OCI-LY7 (cell line): ENCODE measurements at regions not wholly inside any gene's neighbourhood (a gene's known extent, or its start where the extent isn't known, plus 50 kb on each side); places are given as distances from the start of the nearest gene placed in this dataset.

Source experiments
- BruUV-seq: library from RNA; stranded (reverse); fragments of 400-500 nt; replicated peaks from 2 replicates; lab custom pipeline; 2021; lab: Mats Ljungman, UMichigan
- CTCF ChIA-PET: fragments of 300-600 bp; sonication (Branson Sonifier 250); formaldehyde crosslinking; loops from one replicate; lab custom pipeline; 2022; ENCODE audit warnings: antibody characterized with exemption; ENCODE audit not compliant: unreplicated experiment; lab: Charles Lee
- POLR2A ChIA-PET: fragments of 300-600 bp; sonication (Branson Sonifier 250); formaldehyde crosslinking; loops from one replicate; lab custom pipeline; 2022; ENCODE audit warnings: antibody characterized with exemption; lab: Charles Lee
- DNase-seq: peaks from one replicate; pipeline ENCODE4 v3.0.0-alpha.2; 2015; ENCODE audit warnings: low spot score
- H2AFZ ChIP-seq: fragments of 200-600 bp; sonication (generic), shearing (Covaris generic); 2 replicates; pipeline ENCODE4 v1.6.1; 2014; ENCODE audit warnings: mild to moderate bottlenecking, antibody characterized with exemption, low read length, moderate library complexity
- H3K27ac ChIP-seq: fragments of 200-600 bp; sonication (generic); 2 replicates; pipeline ENCODE4 v1.5.1; 2014; ENCODE audit warnings: mixed run types, low read depth, mild to moderate bottlenecking, moderate library complexity, low read length, inconsistent platforms; ENCODE audit not compliant: poor library complexity, severe bottlenecking
- H3K36me3 ChIP-seq: fragments of 200-600 bp; sonication (generic); 2 replicates; pipeline ENCODE4 v1.6.1; 2014; ENCODE audit warnings: mild to moderate bottlenecking, antibody characterized with exemption, low read length, moderate library complexity, mixed read lengths; ENCODE audit not compliant: insufficient read depth
- H3K4me1 ChIP-seq: fragments of 200-600 bp; sonication (generic); 2 replicates; pipeline ENCODE4 v1.5.1; 2014; ENCODE audit warnings: mild to moderate bottlenecking, low read length; ENCODE audit not compliant: insufficient read depth, poor library complexity, severe bottlenecking
- H3K4me2 ChIP-seq: fragments of 200-600 bp; sonication (generic); 2 replicates; pipeline ENCODE4 v1.6.1; 2014; ENCODE audit warnings: mild to moderate bottlenecking, low read length
- H3K4me3 ChIP-seq: fragments of 200-600 bp; sonication (generic); 2 replicates; pipeline ENCODE4 v1.5.1; 2014; ENCODE audit warnings: mild to moderate bottlenecking, low read depth, low read length; ENCODE audit not compliant: poor library complexity, severe bottlenecking
- H3K79me2 ChIP-seq: fragments of 200-600 bp; sonication (generic); 2 replicates; pipeline ENCODE4 v1.6.1; 2016; ENCODE audit warnings: low read depth, mild to moderate bottlenecking, low read length, moderate library complexity, mixed read lengths; ENCODE audit not compliant: insufficient read depth
- H3K9me2 ChIP-seq: fragments of 200-600 bp; sonication (generic); 2 replicates; pipeline ENCODE4 v1.6.1; 2016; ENCODE audit warnings: mild to moderate bottlenecking, low read length, mixed read lengths; ENCODE audit not compliant: insufficient read depth
- H3K9me3 ChIP-seq: fragments of 200-600 bp; sonication (generic); 2 replicates; pipeline ENCODE4 v1.6.1; 2014; ENCODE audit warnings: mild to moderate bottlenecking, mixed run types, low read length, mixed read lengths
- H4K20me1 ChIP-seq: fragments of 200-600 bp; sonication (generic); 2 replicates; pipeline ENCODE4 v1.6.1; 2014; ENCODE audit warnings: mild to moderate bottlenecking, antibody characterized with exemption, low read length, moderate library complexity, mixed read lengths; ENCODE audit not compliant: insufficient read depth
- CTCF ChIP-seq: fragments of 200-600 bp; sonication (generic); conservative IDR thresholded peaks from 2 replicates; pipeline ENCODE4 v1.5.1; 2014; ENCODE audit warnings: mild to moderate bottlenecking, antibody characterized with exemption, low read length, moderate library complexity, mixed read lengths
- EZH2phosphoT487 ChIP-seq: fragments of 200-600 bp; sonication (generic); IDR thresholded peaks from 2 replicates; pipeline ENCODE4 v1.6.1; 2018; ENCODE audit warnings: low read depth, borderline replicate concordance, mild to moderate bottlenecking, mixed run types, antibody characterized with exemption, low read length, moderate library complexity, mixed read lengths
- intact Hi-C: fragments of 100-400 bp; cut with micrococcal nuclease; formaldehyde crosslinking; loops from one replicate; pipeline ENCODE4 v1.10.0; 2022; ENCODE audit not compliant: unreplicated experiment

- POLR2A ChIA-PET = no interaction called here
- Histone ChIP-seq H3K9me3 (no peaks in the 10 kb centered on the region), H3K36me3 (no peaks in the 10 kb centered on the region), H3K4me1 (no peaks in the 10 kb centered on the region), H4K20me1 (no peaks in the 10 kb centered on the region), H3K4me2 (no peak overlapping the region), H3K27ac (no peak overlapping the region), H3K9me2 (no peaks in the 10 kb centered on the region), H3K79me2 (no peaks in the 10 kb centered on the region), H3K4me3 (no peak overlapping the region), H2AFZ (no peak overlapping the region)
- CTCF ChIA-PET = no interaction called here
- DNase-seq = no peak
- BruUV-seq = no TSS peak
- intact Hi-C loops = no loop called here
- no peak for TF ChIP-seq CTCF
- TF ChIP-seq EZH2phosphoT487 = no peak
Measured at GRCh38 chrX:5791721-5792120, 436.9 kb downstream of the NLGN4X start.

GRCh38 chrX:5788910-5789309 is 439.8 kb downstream of the NLGN4X start:
- CTCF ChIA-PET = no interaction called here
- Histone ChIP-seq H4K20me1 (no peaks in the 10 kb centered on the region), H3K36me3 (no peaks in the 10 kb centered on the region), H2AFZ (no peak overlapping the region), H3K79me2 (no peaks in the 10 kb centered on the region), H3K27ac (no peak overlapping the region), H3K4me2 (no peak overlapping the region), H3K9me3 (no peaks in the 10 kb centered on the region), H3K9me2 (no peaks in the 10 kb centered on the region), H3K4me1 (no peaks in the 10 kb centered on the region), H3K4me3 (no peak overlapping the region)
- intact Hi-C loops = no loop called here
- no TSS peak for BruUV-seq
- no peak for DNase-seq
- POLR2A ChIA-PET = interaction anchor here (0.5 kb wide), 1 partner anchor 618 kb away, joined by 4 read pairs; no protein-coding TSS in a partner anchor
- TF ChIP-seq EZH2phosphoT487 = no peak
- TF ChIP-seq CTCF = no peak

GRCh38 chrX:5780821-5781220 is 447.8 kb downstream of the NLGN4X start:
- Histone ChIP-seq H3K9me2 (no peaks in the 10 kb centered on the region), H3K4me1 (no peaks in the 10 kb centered on the region), H3K9me3 (no peaks in the 10 kb centered on the region), H4K20me1 (no peaks in the 10 kb centered on the region), H3K36me3 (no peaks in the 10 kb centered on the region), H3K4me2 (no peak overlapping the region), H3K79me2 (no peaks in the 10 kb centered on the region), H3K27ac (no peak overlapping the region), H2AFZ (no peak overlapping the region), H3K4me3 (no peak overlapping the region)
- DNase-seq = no peak
- BruUV-seq = no TSS peak
- POLR2A ChIA-PET = no interaction called here
- intact Hi-C loops = no loop called here
- CTCF ChIA-PET = no interaction called here
- TF ChIP-seq CTCF (no peak), EZH2phosphoT487 (no peak)
